GM18867 (cell line): ENCODE measurements at regions not wholly inside any gene's neighbourhood (a gene's known extent, or its start where the extent isn't known, plus 50 kb on each side); places are given as distances from the start of the nearest gene placed in this dataset.
A peak's percentile ranks its signal among the peaks of the same experiment; 100 is the strongest.

ENCODE experiments used
- ATAC-seq: cut with Tn5 transposase; IDR thresholded peaks from one replicate; pipeline ENCODE4 v1.9.1; 2021; ENCODE audit warnings: mild to moderate bottlenecking, moderate library complexity; ENCODE audit not compliant: unreplicated experiment

GRCh38 chr1:201681375-201681774, 142.4 kb downstream of the NAV1 start:
- no peak for ATAC-seq

DNA sequence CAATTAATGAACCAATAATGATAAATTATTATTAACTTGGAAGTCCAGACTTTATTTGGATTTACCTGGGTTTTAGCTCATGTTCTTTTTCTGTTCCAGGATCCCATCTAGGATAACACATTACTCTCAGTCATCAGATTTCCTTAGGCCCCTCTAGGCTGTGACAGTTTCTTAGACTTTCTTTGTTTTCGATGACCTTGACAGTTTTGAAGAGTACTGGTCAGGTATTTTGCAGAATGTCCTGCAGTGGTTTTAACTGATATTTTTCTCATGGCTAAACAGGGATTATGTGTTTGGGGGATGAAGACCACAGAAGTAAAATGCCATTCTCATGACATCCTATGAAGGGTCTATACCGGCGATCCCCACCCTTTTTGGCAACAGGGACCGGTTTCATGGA, 144.0 kb downstream of the NAV1 start:
- no peak for ATAC-seq

GRCh38 chr1:201683397-201683796, 144.5 kb downstream of the NAV1 start:
- no peak for ATAC-seq

DNA sequence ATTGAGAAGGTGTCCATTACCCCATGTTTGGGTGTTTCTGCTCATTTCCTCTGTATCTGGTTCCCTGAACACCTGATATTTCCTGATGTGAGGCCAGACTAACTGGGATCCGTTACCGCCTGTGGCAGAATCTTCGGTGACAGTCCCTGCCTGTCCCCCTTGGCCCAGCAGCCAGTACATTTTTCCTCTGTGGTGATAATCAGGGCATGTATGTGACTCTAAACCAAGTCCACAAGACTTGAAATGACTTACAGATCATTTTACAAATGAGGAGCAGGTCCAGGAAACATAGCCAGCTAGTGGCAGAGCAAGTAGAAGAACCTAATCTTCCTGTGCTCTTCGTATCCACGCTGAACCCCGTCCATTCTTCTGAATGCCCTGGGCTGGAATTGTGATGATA, 143.5 kb upstream of the IPO9 start:
- ATAC-seq: no peak

DNA sequence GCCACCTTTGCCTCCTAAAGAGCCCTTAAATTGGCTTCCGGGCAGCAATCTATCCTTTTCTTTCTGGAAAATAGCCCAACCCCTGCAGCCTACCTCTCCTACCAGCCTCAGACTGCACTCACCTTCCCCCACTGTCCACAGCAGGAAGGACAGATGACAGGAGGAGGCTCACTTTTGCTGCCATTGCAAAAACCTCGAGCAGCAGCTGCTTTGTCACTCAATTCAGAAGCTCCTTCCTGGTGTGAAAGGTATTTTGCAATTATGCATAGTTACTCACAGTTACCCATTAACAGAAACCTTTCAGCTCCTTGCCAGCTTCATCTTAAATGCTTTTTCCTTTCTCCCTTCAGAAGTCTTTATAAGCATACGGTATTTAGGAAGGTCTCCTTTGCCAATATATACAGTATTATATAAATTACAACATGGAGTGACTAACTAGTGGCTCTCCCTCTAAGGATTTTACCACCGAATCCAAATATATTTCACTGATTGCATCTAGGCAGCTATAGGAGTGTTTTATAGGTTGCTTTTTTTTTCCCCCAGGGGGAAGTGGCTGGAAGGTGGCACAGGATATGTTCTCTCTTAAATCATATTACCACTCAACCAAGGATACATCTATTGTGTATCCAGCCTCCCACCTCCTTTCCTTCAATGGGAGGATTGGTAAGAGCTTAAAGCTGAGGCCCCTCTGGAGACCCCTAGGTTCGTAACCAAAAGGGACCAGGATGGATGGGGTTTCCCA, 142.1 kb upstream of the IPO9 start:
- no peak for ATAC-seq

- no peak for ATAC-seq
These were observed 140.4 kb upstream of the IPO9 start for GRCh38 chr1:201688514-201688913.

GRCh38 chr1:201689647-201690046, 139.3 kb upstream of the IPO9 start:
- ATAC-seq: no peak

DNA sequence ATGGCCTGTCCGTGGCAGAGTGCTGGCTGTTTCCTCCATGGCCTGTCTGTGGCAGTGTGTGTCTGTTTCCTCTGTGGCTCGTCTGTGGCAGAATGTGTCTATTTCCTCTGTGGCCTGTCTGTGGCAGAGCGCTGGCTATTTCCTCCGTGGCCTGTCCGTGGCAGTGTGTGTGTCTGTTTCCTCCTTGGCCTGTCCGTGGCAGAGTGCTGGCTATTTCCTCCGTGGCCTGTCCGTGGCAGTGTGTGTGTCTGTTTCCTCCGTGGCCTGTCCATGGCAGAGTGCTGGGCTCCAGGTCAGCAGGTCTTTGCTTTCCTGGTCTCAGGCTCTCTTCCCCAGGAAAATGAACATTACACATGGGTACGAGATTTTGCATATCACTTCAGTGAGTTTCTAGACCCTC, 138.4 kb upstream of the IPO9 start:
- ATAC-seq: no peak

DNA sequence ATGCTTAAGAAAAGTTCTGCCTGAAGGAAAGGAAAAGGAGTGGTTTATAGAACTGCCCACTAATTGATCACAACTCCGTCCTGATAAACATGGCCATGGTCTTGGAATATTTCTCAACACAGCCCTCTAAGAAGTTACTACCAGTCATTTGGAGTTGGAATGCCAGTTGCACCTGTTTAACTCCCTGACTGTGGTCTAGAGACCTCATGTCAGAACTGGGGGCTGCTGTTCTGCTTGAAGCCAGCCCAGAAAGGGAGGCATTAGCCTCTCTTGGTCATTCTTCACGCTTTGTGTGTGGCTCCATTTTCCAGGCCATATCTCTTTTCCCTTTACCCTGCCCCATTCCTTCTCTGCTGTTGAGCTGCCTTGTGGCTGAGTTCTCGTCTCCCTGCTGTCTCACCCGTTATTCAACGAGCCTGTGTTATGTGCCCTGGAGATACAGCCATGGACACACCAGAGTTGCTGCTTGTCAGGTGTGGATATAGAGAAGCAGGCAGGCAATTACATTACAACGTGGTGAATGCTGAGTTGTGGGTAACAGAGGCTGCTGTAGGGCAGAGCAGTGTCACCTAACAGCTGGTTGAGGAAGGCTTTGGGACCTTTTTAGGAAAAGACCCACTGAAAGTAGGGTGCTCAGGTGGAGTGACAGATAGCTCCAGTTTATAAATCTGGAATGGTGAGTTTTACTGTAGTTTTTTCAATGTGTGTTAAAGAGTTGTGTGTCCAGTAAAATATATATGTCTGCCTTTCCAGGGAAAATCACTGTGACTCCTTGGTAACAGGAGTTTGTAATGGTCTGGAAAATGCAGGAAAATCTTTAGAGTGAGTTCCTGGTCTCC, 137.0 kb upstream of the IPO9 start:
- no peak for ATAC-seq

DNA sequence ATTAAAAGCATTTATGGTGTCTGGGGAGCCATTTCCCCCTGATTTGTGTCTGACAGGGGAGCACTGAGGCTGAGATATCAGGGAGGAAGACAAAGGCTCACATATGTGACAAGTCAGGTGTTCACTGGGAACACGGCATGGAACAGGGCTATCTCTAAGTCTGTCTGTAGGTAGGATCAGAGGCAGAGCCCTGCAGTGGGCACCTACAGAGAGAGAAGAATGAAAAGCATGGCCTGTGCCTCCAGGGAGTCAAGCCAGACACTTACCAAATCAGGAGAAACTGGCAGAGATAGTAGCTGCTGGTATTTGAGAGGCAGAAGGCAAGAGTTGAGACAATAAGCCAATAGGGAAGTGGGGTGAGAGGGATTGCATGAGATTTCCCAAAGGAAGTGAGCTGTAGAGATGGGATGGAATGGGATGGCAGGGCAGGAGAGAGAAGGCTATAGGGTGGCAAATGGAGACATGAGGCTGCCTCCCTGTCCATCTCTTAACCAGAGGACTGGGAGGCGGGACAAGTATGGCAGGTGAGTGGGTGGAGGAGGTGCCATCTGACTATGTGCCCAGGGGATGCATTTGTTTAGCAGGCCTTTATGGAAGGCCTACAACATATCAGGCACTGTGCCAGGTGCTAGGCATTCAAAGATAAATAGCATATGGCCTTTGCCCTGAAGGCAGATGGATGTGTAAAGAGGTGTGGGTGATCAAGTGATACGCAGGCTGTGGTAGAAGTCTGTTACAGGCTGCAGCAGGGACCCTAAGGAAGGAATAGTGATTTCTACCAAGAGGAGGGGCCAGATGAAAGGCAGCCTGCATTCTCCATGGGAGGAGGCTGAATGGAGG, 136.2 kb upstream of the IPO9 start:
- ATAC-seq: no peak

GRCh38 chr1:201693890-201694607, 134.9 kb upstream of the IPO9 start:
- ATAC-seq: no peak

GRCh38 chr1:201694608-201695335, 134.2 kb upstream of the IPO9 start:
- ATAC-seq: no peak

- no peak for ATAC-seq
These were observed 133.3 kb upstream of the IPO9 start for GRCh38 chr1:201695607-201696006.

GRCh38 chr1:201696217-201696761, 132.7 kb upstream of the IPO9 start:
- no peak for ATAC-seq

GRCh38 chr1:201697174-201697573, 131.8 kb upstream of the IPO9 start:
- no peak for ATAC-seq

DNA sequence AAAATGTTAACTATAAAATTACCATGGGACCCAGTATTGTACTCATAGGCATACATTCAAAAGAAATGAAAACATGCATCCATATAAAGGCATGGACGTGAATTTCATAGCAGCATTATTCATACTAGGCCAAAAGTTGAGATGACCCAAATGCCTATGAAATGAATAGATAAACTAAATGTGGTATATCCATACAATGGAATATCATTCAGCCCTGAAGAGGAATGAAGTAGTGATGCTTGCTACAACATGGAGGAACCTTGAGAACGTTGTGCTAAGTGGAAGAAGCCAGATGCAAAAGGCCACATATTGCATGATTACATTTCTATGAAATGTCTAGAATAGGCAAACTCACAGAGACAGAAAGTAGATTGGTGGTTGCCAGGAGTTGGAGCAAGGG, 127.1 kb upstream of the IPO9 start:
- no peak for ATAC-seq

- no peak for ATAC-seq
These were observed 126.0 kb upstream of the IPO9 start for GRCh38 chr1:201702936-201703335.

DNA sequence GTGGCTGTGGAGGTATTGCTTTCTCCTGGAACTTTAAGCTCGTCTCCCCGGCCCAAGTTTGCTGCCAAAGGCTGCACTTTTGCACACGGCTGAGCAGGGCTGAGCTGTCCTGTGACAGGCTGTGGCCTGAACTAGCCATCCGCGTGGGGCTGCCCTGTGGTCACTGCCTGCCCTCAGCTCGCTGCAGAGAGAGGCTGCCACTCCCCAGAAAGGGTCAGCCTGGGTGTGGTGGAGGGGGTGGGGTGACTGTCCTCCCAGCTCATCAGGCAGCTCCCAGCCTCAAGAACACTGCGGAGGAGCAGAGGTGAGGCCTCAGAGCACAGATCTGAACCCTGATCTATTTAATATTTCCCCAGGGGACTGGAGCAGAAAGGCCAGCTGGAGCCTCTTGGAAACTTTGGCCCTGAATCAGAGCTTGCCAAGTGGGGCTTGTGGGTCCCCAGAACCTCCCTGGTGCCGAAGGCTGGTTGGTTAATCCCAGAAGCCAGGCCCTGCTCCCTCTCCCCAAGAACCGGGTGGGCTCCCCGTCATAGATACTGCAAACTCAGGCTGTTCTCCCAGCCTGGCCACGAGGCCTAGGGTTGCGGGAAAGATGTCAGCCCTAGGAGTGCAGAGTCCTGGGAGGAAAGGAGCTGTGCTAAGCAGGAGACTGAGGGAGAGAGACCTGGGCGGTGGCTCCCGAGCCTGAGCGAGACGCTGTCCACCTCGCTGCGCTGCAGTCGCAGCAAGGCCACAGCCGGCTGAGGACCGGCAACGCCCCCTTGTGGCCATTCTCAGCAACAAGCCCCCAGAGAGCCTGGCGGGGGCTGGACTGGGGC, 125.1 kb upstream of the IPO9 start:
- ATAC-seq: peak; percentile 65

GRCh38 chr1:201704439-201704792, 124.5 kb upstream of the IPO9 start:
- ATAC-seq: no peak
